OCI-LY1 (cell line): ENCODE measurements at regions not wholly inside any gene's neighbourhood (a gene's known extent, or its start where the extent isn't known, plus 50 kb on each side); places are given as distances from the start of the nearest gene placed in this dataset.

Source experiments
- H2AFZ ChIP-seq: fragments of 200-600 bp; sonication (generic), shearing (Covaris generic); 2 replicates; pipeline ENCODE4 v1.6.0; 2014; ENCODE audit warnings: antibody characterized with exemption, mild to moderate bottlenecking, low read length
- H3F3A ChIP-seq: fragments of 200-600 bp; sonication (generic), shearing (Covaris generic); 2 replicates; pipeline ENCODE4 v1.6.0; 2014; ENCODE audit warnings: mild to moderate bottlenecking, antibody characterized with exemption, low read length, moderate library complexity; ENCODE audit not compliant: insufficient read depth
- H3K27ac ChIP-seq: fragments of 200-600 bp; sonication (generic); 2 replicates; pipeline ENCODE4 v1.5.1; 2014; ENCODE audit warnings: low read length, mixed run types, mild to moderate bottlenecking, low read depth; ENCODE audit not compliant: poor library complexity, severe bottlenecking
- H3K27me3 ChIP-seq: fragments of 200-600 bp; sonication (generic); 2 replicates; pipeline ENCODE4 v1.6.0; 2014; ENCODE audit warnings: antibody characterized with exemption, mild to moderate bottlenecking, low read length, moderate library complexity; ENCODE audit not compliant: insufficient read depth
- H3K36me3 ChIP-seq: fragments of 200-600 bp; sonication (generic); 2 replicates; pipeline ENCODE4 v1.6.1; 2014; ENCODE audit warnings: mild to moderate bottlenecking, antibody characterized with exemption, low read length, moderate library complexity, mixed read lengths; ENCODE audit not compliant: insufficient read depth
- H3K4me1 ChIP-seq: fragments of 200-600 bp; sonication (generic); 2 replicates; pipeline ENCODE4 v1.5.1; 2014; ENCODE audit warnings: mild to moderate bottlenecking, low read length, moderate library complexity; ENCODE audit not compliant: insufficient read depth, severe bottlenecking
- H3K4me2 ChIP-seq: fragments of 200-600 bp; sonication (generic), shearing (Covaris generic); 2 replicates; pipeline ENCODE4 v1.6.1; 2014; ENCODE audit warnings: low read length
- H3K4me3 ChIP-seq: fragments of 200-600 bp; sonication (generic); 2 replicates; pipeline ENCODE4 v1.5.1; 2014; ENCODE audit warnings: low read length, low read depth, mild to moderate bottlenecking, mixed read lengths; ENCODE audit not compliant: poor library complexity, severe bottlenecking
- H3K79me2 ChIP-seq: fragments of 200-600 bp; shearing (Covaris generic); 2 replicates; pipeline ENCODE4 v1.6.1; 2016; ENCODE audit warnings: mixed run types, low read length, mixed read lengths; ENCODE audit not compliant: insufficient read depth
- H3K9ac ChIP-seq: fragments of 200-600 bp; sonication (generic), shearing (Covaris generic); 2 replicates; pipeline ENCODE4 v1.6.1; 2014; ENCODE audit warnings: mild to moderate bottlenecking, low read length, mixed read lengths
- H3K9me2 ChIP-seq: fragments of 200-600 bp; sonication (generic), shearing (Covaris generic); 2 replicates; pipeline ENCODE4 v1.6.1; 2014; ENCODE audit warnings: low read depth, mild to moderate bottlenecking, low read length, mixed read lengths
- H3K9me3 ChIP-seq: fragments of 200-600 bp; shearing (Covaris generic); 2 replicates; pipeline ENCODE4 v1.6.1; 2014; ENCODE audit warnings: low read length, mixed read lengths
- H4K20me1 ChIP-seq: fragments of 200-600 bp; sonication (generic), shearing (Covaris generic); 2 replicates; pipeline ENCODE4 v1.6.0; 2016; ENCODE audit warnings: mild to moderate bottlenecking, low read length; ENCODE audit not compliant: insufficient read depth
- EZH2 ChIP-seq: fragments of 200-600 bp; sonication (generic), shearing (Covaris generic); IDR thresholded peaks from 2 replicates; pipeline ENCODE4 v1.8.0; 2017; ENCODE audit warnings: borderline replicate concordance, mixed run types, mild to moderate bottlenecking, antibody characterized with exemption, low read length, moderate library complexity, mixed read lengths
- TF ChIP-seq, protein P1 (sequence below): fragments of 200-600 bp; sonication (generic), shearing (Covaris generic); IDR thresholded peaks from 2 replicates; pipeline ENCODE4 v1.5.1; 2017; ENCODE audit warnings: mild to moderate bottlenecking, antibody characterized with exemption, low read length, moderate library complexity, mixed read lengths

DNA sequence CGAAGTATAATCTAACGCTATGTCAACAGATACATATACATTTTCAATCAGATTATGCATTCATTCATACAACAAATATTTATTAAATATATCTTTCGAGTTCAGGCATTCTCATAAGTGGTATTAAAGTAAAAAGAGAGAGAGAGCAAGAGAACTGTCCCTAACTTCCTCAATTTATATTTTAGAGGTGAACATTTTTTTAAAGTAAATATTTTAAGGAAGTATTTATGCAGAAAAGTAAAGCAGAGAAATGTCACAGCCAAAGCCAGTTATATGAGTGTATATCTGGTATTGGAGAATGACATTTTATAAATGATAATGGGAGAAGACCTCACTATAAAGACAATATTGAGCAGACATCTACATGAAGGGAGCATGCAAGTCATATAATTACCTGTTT is 667.3 kb upstream of the CDH9 start:
- Histone ChIP-seq H2AFZ (no peak overlapping the region), H3K9ac (no peak overlapping the region), H4K20me1 (no peaks in the 10 kb centered on the region), H3K36me3 (no peaks in the 10 kb centered on the region), H3K79me2 (no peaks in the 10 kb centered on the region), H3K9me2 (no peaks in the 10 kb centered on the region), H3K9me3 (no peaks in the 10 kb centered on the region), H3K27me3 (no peaks in the 10 kb centered on the region), H3F3A (no peaks in the 10 kb centered on the region), H3K4me3 (no peak overlapping the region), H3K4me2 (no peak overlapping the region), H3K27ac (no peak overlapping the region), H3K4me1 (no peaks in the 10 kb centered on the region)
- TF ChIP-seq EZH2: no peak
- TF ChIP-seq, protein P1, sequence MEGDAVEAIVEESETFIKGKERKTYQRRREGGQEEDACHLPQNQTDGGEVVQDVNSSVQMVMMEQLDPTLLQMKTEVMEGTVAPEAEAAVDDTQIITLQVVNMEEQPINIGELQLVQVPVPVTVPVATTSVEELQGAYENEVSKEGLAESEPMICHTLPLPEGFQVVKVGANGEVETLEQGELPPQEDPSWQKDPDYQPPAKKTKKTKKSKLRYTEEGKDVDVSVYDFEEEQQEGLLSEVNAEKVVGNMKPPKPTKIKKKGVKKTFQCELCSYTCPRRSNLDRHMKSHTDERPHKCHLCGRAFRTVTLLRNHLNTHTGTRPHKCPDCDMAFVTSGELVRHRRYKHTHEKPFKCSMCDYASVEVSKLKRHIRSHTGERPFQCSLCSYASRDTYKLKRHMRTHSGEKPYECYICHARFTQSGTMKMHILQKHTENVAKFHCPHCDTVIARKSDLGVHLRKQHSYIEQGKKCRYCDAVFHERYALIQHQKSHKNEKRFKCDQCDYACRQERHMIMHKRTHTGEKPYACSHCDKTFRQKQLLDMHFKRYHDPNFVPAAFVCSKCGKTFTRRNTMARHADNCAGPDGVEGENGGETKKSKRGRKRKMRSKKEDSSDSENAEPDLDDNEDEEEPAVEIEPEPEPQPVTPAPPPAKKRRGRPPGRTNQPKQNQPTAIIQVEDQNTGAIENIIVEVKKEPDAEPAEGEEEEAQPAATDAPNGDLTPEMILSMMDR: no peak

DNA sequence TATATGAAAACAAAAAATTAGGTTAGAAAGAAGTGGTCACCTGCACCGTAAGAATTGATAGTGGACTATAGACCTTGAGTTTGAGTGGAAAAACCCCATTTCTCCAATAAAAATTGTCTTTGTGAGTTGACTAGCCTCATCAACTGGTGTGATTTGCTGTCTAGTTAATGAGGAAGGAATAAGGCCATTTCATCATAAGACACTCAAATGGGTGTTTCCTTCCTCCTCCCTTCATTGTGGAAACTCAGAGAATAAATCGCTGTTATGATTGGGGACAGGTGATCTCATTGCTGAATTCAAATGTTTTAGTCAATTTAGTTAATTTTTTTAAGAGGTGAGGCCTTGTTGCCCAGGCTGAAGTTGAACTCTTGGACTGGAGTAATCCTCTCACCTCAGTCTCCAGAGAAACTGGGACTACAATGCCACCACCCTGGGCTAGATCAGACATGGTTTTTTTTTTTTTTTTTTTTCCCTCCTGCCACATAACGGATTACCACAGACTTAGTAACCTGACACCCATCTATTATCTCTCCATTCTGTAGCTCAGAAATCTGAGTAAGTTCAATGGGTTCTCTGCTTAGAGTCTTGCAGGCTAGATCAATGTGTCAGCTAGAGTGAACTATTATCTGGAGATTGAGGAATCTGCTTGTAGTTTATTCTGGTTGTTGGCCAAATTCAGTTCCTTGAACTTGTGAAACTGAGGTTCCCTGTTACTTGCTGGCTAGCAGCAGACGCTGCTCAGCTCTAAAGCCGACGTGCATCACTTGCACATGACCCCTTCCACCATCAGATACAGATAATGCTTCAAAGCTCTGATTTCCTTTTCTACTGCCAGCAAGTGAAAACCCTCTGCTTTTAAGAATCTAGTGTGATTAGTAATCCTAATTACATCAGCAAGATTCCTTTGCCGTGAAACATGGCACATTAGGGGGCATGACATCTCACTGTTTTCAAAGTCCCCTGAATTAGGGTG is 663.8 kb upstream of the CDH9 start:
- Histone ChIP-seq H3K9ac (no peak overlapping the region), H3K9me3 (no peaks in the 10 kb centered on the region), H3K9me2 (no peaks in the 10 kb centered on the region), H3F3A (no peaks in the 10 kb centered on the region), H4K20me1 (no peaks in the 10 kb centered on the region), H3K79me2 (no peaks in the 10 kb centered on the region), H3K4me1 (no peaks in the 10 kb centered on the region), H3K27ac (no peak overlapping the region), H3K36me3 (no peaks in the 10 kb centered on the region), H2AFZ (no peak overlapping the region), H3K27me3 (no peaks in the 10 kb centered on the region), H3K4me2 (no peak overlapping the region), H3K4me3 (no peak overlapping the region)
- TF ChIP-seq EZH2: no peak
- TF ChIP-seq, protein P1: no peak

DNA sequence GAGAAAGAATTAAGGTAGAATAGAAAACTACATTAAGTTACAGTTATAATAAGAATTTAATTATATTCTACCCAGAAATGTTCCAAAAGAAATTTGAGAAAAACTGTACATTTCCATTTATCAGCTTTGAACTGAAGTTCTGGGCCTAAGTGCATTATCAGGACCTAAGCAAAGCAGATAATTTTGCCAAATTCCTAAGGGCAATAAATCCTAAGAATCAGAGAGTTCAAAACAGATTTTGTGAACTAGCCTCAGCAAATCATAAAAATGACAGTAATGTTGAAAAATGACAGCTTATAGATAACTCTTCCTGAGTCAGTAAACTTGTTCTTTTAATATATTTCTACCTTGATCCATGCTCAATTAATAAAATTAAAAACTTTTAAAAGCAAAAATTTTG is 662.1 kb upstream of the CDH9 start:
- H4K20me1 ChIP-seq: no peaks in the 10 kb centered on the region
- no peak overlapping the region for H3K4me3 ChIP-seq
- no peaks in the 10 kb centered on the region for H3K36me3 ChIP-seq
- H2AFZ ChIP-seq: no peak overlapping the region
- no peak for TF ChIP-seq EZH2
- TF ChIP-seq, protein P1: no peak
- H3K4me2 ChIP-seq: no peak overlapping the region
- H3K9ac ChIP-seq: no peak overlapping the region
- no peaks in the 10 kb centered on the region for H3K79me2 ChIP-seq
- H3K27ac ChIP-seq: no peak overlapping the region
- H3K27me3 ChIP-seq: no peaks in the 10 kb centered on the region
- no peaks in the 10 kb centered on the region for H3K9me3 ChIP-seq
- no peaks in the 10 kb centered on the region for H3F3A ChIP-seq
- no peaks in the 10 kb centered on the region for H3K4me1 ChIP-seq
- H3K9me2 ChIP-seq: no peaks in the 10 kb centered on the region
